GM18873 (cell line): ENCODE measurements at regions not wholly inside any gene's neighbourhood (a gene's known extent, or its start where the extent isn't known, plus 50 kb on each side); places are given as distances from the start of the nearest gene placed in this dataset.

Experiments
- ATAC-seq: cut with Tn5 transposase; IDR thresholded peaks from one replicate; pipeline ENCODE4 v1.9.1; 2021; ENCODE audit warnings: mild to moderate bottlenecking, moderate library complexity, moderate number of reproducible peaks; ENCODE audit not compliant: unreplicated experiment, low FRiP score

DNA sequence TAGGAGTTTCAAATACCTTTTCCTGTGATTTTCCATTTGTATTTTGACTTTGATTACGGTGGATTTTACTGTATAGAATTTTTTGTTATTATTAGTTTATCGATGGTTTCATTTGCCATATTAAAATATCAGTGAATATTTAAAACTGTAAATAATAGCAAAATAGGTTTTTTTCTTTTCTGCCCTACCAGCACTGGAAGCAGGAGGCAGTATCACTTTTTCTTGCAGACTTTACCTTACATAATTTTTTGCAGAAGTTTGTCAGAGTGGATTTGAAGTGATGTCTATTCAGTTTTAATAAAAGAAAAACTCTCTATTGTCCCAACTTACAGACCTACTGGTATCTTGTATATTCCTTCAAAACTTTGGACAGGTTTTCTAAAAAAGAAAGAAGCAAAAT lies 213.6 kb downstream of the CENPF start:
- ATAC-seq = no peak

GRCh38 chr1:214823311-214824117 lies 220.5 kb downstream of the CENPF start:
- ATAC-seq = no peak

GRCh38 chr1:214824763-214825162 lies 221.8 kb downstream of the CENPF start:
- no peak for ATAC-seq

GRCh38 chr1:214826619-214827018 lies 223.6 kb downstream of the CENPF start:
- no peak for ATAC-seq

DNA sequence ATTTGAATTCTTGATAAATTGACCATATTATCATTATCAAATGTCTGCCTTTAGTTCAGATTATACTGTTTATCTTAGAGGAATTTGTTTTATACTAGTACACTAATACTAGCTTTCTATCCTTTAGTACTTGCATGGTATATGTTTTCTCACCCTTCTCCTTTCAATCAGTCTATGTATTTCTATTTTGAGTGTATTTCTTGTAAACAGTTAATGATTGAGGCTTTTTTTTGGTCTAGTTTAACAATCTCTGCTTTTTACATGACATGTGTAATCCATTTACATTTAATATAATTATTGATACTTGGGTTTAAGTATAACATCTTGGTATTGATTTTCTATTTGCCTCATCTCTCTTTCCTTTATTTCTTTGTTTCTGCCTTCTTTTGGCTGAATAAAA lies 224.9 kb downstream of the CENPF start:
- no peak for ATAC-seq

DNA sequence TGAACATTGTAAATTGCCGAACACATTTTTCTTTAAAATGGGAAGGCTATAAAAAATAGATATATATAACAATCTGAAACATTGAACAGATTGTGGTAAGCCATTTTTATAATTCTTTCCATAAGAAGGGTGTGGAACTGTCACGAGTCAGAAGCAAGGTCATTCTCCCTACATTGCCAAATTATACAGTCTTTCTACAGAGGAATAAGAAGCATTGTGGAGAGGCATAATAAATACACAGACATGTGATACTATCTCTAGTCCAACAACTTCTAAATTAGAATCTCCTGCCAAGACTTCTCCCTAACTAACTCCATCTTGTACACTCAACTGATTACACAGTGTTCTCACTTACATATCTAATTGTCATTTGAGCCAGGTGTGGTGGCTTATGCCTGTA lies 227.9 kb downstream of the CENPF start:
- ATAC-seq = no peak

GRCh38 chr1:214831956-214832355 lies 229.0 kb downstream of the CENPF start:
- no peak for ATAC-seq

- no peak for ATAC-seq
Measured at GRCh38 chr1:214833178-214833756, 230.3 kb downstream of the CENPF start.

DNA sequence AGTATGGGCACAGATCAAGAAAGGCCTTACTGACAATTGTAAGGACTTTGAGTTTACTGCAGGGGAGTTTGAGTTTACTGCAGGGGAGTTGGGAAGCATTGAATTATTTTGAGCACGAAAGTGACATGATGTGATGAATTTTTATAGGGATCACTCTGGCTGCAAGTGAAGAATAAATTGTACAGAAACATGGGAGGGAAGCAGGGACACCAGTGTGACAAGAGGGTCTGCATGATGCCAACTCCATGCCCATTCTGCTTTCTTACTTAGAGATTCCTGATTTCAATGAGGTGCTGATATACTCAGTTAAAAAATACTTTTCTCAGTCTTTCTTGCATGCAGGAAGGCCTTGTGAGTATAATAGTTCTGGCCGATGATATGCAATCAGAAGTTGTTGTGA lies 234.4 kb downstream of the CENPF start:
- no peak for ATAC-seq

DNA sequence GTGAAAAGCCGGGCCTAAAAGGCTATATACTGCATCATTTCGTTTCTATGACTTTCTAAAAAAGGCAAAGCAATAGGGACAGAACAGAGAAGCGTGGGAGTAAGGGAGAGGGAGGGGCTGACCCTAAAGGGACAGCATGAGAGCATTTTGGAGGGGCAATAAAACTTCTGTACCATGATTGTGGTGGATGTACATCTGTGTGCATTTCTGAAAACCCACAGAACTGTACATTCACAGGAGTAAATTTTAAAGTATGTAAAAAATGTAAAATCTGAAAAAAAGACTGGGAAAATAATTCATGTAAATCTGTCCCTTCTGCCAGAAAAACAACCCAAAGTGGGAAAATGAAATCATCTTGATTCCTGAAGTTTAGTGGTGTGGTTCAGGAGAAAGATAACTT lies 235.4 kb downstream of the CENPF start:
- ATAC-seq = no peak

GRCh38 chr1:214840356-214840755 lies 237.4 kb downstream of the CENPF start:
- ATAC-seq = no peak

- no peak for ATAC-seq
Measured at GRCh38 chr1:214842856-214843255, 239.7 kb upstream of the KCNK2 start.

- no peak for ATAC-seq
Measured at GRCh38 chr1:214843281-214843680, 239.3 kb upstream of the KCNK2 start.

- ATAC-seq = no peak
Measured at GRCh38 chr1:214844319-214844718, 238.2 kb upstream of the KCNK2 start.

GRCh38 chr1:214846276-214846675 lies 236.3 kb upstream of the KCNK2 start:
- ATAC-seq = no peak

DNA sequence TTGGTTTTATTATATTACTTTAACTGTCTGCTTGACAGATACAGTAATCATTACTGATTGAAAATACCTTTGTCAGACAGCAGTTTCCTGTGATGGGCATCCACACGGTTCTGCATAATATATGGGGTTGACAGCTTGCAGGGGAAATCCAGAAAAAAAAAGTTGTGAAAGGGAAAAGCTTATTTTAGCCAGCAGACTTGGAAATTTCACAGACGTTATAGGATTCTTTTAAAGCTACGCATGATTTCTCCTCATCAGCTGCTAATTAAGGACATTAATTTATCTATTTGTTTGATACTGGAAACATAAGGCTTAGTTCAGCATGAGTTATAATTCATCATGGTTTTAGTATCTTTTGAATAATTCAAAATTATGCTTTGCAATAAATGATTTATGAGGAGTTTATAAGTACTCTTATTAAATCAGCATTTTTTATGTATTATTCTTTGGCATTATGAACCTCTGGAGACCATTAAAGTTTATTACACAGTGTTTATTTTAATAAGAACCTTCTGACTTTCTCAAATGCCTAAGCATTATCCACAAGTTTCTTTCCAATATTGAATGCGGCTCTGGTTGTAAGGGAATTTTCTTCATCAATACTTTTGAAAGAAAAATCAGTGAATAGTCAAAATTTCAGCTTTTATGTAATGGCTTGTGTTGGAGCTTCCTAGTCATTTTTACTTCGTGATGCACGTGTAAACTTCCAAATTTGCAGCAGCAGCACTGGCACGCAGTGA lies 235.3 kb upstream of the KCNK2 start:
- ATAC-seq = no peak

DNA sequence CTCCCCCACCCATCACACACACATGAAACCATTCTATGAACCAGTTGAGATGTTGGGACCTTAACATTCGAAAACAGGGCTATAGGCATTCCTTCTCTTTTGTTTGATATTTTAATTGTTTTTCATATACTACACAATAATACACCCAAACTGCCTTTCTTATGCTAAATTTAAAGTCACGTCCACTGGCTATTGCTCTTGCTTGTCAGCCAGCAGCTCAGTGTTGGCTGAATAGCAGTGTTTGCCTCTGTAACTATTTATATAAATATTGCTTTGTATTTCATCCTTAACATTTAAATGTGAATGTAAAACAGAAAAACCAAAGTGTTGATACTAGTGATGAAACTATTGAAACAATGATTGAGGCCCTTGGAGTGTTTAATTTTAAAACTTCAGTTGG lies 234.4 kb upstream of the KCNK2 start:
- no peak for ATAC-seq

DNA sequence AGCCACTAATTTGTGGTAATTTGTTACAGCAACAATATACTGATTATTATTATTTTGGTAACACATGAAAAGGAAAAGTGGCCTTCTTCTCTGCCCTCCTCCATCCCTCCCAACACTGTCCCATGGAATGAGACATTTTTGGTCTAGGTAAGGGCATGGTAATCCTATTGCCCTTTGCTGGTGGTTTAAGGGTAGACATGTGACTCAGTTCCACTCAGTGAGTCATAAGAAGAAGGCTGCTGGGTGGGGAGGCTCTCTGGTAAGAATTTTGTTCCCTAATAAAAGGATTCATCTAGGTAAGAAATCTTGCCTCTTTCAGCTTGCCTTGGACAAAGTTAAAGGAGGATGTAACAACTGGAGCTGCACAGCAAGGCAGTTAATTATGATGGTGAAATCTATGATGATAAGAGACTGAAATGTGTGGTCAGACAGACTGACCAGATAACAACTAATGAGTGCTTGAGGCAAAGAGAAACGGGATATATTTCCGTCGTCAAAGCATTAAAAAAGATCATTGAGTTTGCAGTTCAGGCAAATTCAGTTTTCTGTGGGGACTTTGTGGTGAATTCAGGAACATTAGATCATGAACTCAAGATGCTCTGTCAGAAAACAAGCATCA lies 232.0 kb upstream of the KCNK2 start:
- ATAC-seq = no peak

DNA sequence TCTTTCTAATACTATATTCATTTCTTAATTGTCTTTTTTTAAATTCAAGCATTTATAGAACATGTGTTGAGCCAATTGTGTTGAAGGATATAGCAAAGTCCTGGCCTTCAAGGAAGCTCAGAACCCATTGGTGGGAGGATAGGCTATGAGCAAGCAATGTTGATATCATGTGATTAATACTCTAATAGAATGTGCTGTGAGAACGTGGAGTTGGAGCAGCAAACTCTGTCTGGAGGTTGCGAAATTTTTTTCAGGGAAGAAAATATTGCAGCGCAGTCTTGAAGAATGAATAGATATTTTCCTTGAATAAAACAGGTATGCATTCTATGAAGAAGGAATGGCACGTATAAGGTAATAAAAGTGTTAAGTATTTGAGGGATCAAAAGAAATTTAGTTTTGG lies 229.2 kb upstream of the KCNK2 start:
- ATAC-seq = no peak

- ATAC-seq = no peak
Measured at GRCh38 chr1:214854126-214854875, 228.2 kb upstream of the KCNK2 start.
